ENCODE measurements at regions not wholly inside any gene's neighbourhood (a gene's known extent, or its start where the extent isn't known, plus 50 kb on each side); places are given as distances from the start of the nearest gene placed in this dataset.
"Not testable (repeated sequence)": the region's sequence is repeated elsewhere in the genome, so short reads cannot be mapped to it uniquely, and the experiment has no call there.

GRCh38 chr18:78255013-78255412, 724.6 kb upstream of the SALL3 start:
- intact Hi-C loops (cut with DNase I; ENCODE audit: low total_unique reads) = no loop called here
- TF ChIP-seq POLR2A (IDR thresholded peaks at IDR 0.05) (no peak), CTCF (IDR thresholded peaks at IDR 0.05) (no peak), POLR2AphosphoS5 (IDR thresholded peaks at IDR 0.05) (no peak), EP300 (IDR thresholded peaks at IDR 0.05) (no peak)
- DNase-seq = no peak
- no peaks in the 10 kb centered on the region for H3K9me3 ChIP-seq
- H3K36me3 ChIP-seq = no peaks in the 10 kb centered on the region
- no peaks in the 10 kb centered on the region for H3K27me3 ChIP-seq
- WGBS, 5 donors = 88 to 91% (median 90%) methylated on average over 10 of the region's 10 CpGs
- no peak overlapping the region for H3K4me3 ChIP-seq
- H3K4me1 ChIP-seq = no peaks in the 10 kb centered on the region
- no peak overlapping the region for H3K27ac ChIP-seq

- no peak for TF ChIP-seq POLR2A (IDR thresholded peaks at IDR 0.05)
- no peak for TF ChIP-seq POLR2AphosphoS5 (IDR thresholded peaks at IDR 0.05)
- TF ChIP-seq CTCF (IDR thresholded peaks at IDR 0.05) = no peak
- TF ChIP-seq EP300 (IDR thresholded peaks at IDR 0.05) = no peak
- WGBS, 5 donors = 80 to 87% (median 86%) methylated on average over 26 of the region's 26 CpGs
- intact Hi-C loops (cut with DNase I; ENCODE audit: low total_unique reads) = no loop called here
Observed at GRCh38 chr18:78268226-78268988, 711.2 kb upstream of the SALL3 start.

GRCh38 chr18:78271790-78272189, 707.8 kb upstream of the SALL3 start:
- intact Hi-C loops (cut with DNase I; ENCODE audit: low total_unique reads) = no loop called here
- Histone ChIP-seq H3K9me3 (peaks cover 0 to 19% (median 10%) of the 10 kb centered on the region in 4 donors), H3K4me3 (no peak overlapping the region), H3K4me1 (no peaks in the 10 kb centered on the region), H3K27ac (no peak overlapping the region), H3K27me3 (no peaks in the 10 kb centered on the region), H3K36me3 (no peaks in the 10 kb centered on the region)
- TF ChIP-seq CTCF (IDR thresholded peaks at IDR 0.05) = no peak
- TF ChIP-seq POLR2AphosphoS5 (IDR thresholded peaks at IDR 0.05) = no peak
- TF ChIP-seq POLR2A (IDR thresholded peaks at IDR 0.05) = no peak
- no peak for TF ChIP-seq EP300 (IDR thresholded peaks at IDR 0.05)
- no peak for DNase-seq
- 79 to 84% (median 80%) methylated on average over 9 of the region's 9 CpGs for WGBS, 5 donors

More at GRCh38 chr18:78268226-78268988, 711.2 kb upstream of the SALL3 start:
- H3K4me3 ChIP-seq = no peak overlapping the region
- H3K27me3 ChIP-seq = no peaks in the 10 kb centered on the region
- H3K4me1 ChIP-seq = no peaks in the 10 kb centered on the region
- H3K9me3 ChIP-seq = peaks cover 0 to 4% (median 0%) of the 10 kb centered on the region in 4 donors
- no peak for DNase-seq
- no peaks in the 10 kb centered on the region for H3K36me3 ChIP-seq
- H3K27ac ChIP-seq = no peak overlapping the region

GRCh38 chr18:78273876-78274275, 705.7 kb upstream of the SALL3 start:
- intact Hi-C loops (cut with DNase I; ENCODE audit: low total_unique reads) = no loop called here
- TF ChIP-seq CTCF (IDR thresholded peaks at IDR 0.05) = no peak
- TF ChIP-seq POLR2A (IDR thresholded peaks at IDR 0.05) = no peak
- TF ChIP-seq EP300 (IDR thresholded peaks at IDR 0.05) = no peak
- no peak for TF ChIP-seq POLR2AphosphoS5 (IDR thresholded peaks at IDR 0.05)
- Histone ChIP-seq H3K36me3 (no peaks in the 10 kb centered on the region), H3K27me3 (no peaks in the 10 kb centered on the region), H3K4me1 (no peaks in the 10 kb centered on the region), H3K9me3 (peaks cover 0 to 19% (median 10%) of the 10 kb centered on the region in 4 donors), H3K4me3 (no peak overlapping the region), H3K27ac (no peak overlapping the region)
- DNase-seq = no peak

GRCh38 chr18:78283425-78283824, 696.2 kb upstream of the SALL3 start:
- H3K27me3 ChIP-seq; intact Hi-C loops (cut with DNase I; ENCODE audit: low total_unique reads); H3K27ac ChIP-seq; H3K4me3 ChIP-seq; H3K36me3 ChIP-seq; H3K4me1 ChIP-seq; DNase-seq; H3K9me3 ChIP-seq: not testable (repeated sequence)
- 78 to 87% (median 82%) methylated on average over 7 of the region's 7 CpGs for WGBS, 5 donors
